HepG2 (cell line): ENCODE measurements at regions not wholly inside any gene's neighbourhood (a gene's known extent, or its start where the extent isn't known, plus 50 kb on each side); places are given as distances from the start of the nearest gene placed in this dataset.

Experiments used
- ATAC-seq: fragments of 200-7000 bp; cut with Tn5 transposase; 3 replicates; pipeline ENCODE4 v1.9.1; 2020; ENCODE audit warnings: mild to moderate bottlenecking, moderate library complexity
- BruUV-seq: library from RNA; stranded (reverse); fragments of 400-500 nt; replicated peaks from 2 replicates; lab custom pipeline; 2021; lab: Mats Ljungman, UMichigan
- CTCF ChIA-PET: fragments of 300-600 bp; formaldehyde crosslinking; extraction: SDS; loops from one replicate; lab custom pipeline; 2021; ENCODE audit warnings: low total read pairs, inconsistent platforms, low intra/inter-chr PET ratio; lab: Yijun Ruan, JAX
- POLR2A ChIA-PET: fragments of 350-600 bp; sonication (Branson Sonifier 250); formaldehyde crosslinking; loops from one replicate; lab custom pipeline; 2020; ENCODE audit warnings: antibody characterized with exemption, inconsistent platforms; lab: Yijun Ruan, JAX
- DNase-seq: peaks from one replicate; pipeline ENCODE4 v3.0.0-alpha.2; 2015; ENCODE audit warnings: low spot score
- FAIRE-seq: peaks from 3 replicates; lab custom pipeline; 2011; peaks lifted over from hg19 to GRCh38; lab: Jason Lieb, UNC
- H2AFZ ChIP-seq: one replicate; pipeline ENCODE4 v1.6.1; 2011; ENCODE audit warnings: low read length, inconsistent platforms
- H3K27ac ChIP-seq: fragments of 300-600 bp; 3 replicates; pipeline ENCODE4 v1.8.0; 2011; ENCODE audit warnings: mixed run types, mild to moderate bottlenecking, mixed read lengths, low read length, inconsistent platforms; ENCODE audit not compliant: insufficient read depth; ENCODE audit errors: extremely low read length
- H3K27me3 ChIP-seq, 2 experiments: fragments of 200-600 bp in 1 of 2; 2 replicates in 1 of 2; 3 replicates in 1 of 2; pipeline versions ENCODE4 v1.6.0 to v1.8.0; 2011; ENCODE audit warnings: low read length in 2 of 2, mild to moderate bottlenecking in 2 of 2, moderate library complexity in 2 of 2, inconsistent platforms in 1 of 2; ENCODE audit not compliant: insufficient read depth in 2 of 2, control insufficient read depth in 1 of 2
- H3K36me3 ChIP-seq, 2 experiments: fragments of 200-600 bp in 1 of 2; replicated peaks in 1 of 2; 2 replicates in 1 of 2; 3 replicates in 1 of 2; pipeline versions ENCODE4 v1.5.1 to v1.8.0; 2011; ENCODE audit warnings: low read length in 2 of 2, inconsistent platforms in 1 of 2; ENCODE audit not compliant: insufficient read depth in 2 of 2, control insufficient read depth in 1 of 2
- H3K4me1 ChIP-seq: 2 replicates; pipeline ENCODE4 v1.5.1; 2012; ENCODE audit warnings: low read length, inconsistent platforms; ENCODE audit not compliant: insufficient read depth
- H3K4me2 ChIP-seq: 2 replicates; pipeline ENCODE4 v1.6.0; 2011; ENCODE audit warnings: low read depth, low read length, inconsistent platforms
- H3K4me3 ChIP-seq, 3 experiments: fragments of 200-600 bp in 1 of 3; sonication (generic), shearing (Covaris generic) in 1 of 3; replicated peaks in 1 of 3; 2 replicates each; pipeline ENCODE4 v1.5.1; 2011 to 2016; ENCODE audit warnings: low read length in 3 of 3, inconsistent platforms in 2 of 3, low read depth in 2 of 3, mild to moderate bottlenecking in 2 of 3, control low read depth in 1 of 3, mixed read lengths in 1 of 3; ENCODE audit not compliant: insufficient read depth in 1 of 3
- H3K79me2 ChIP-seq: one replicate; pipeline ENCODE4 v1.6.1; 2011; ENCODE audit warnings: low read length, inconsistent platforms; ENCODE audit not compliant: insufficient read depth
- H3K9ac ChIP-seq: 2 replicates; pipeline ENCODE4 v1.6.0; 2011; ENCODE audit warnings: mild to moderate bottlenecking, low read depth, low read length, inconsistent platforms; ENCODE audit not compliant: insufficient read depth
- H3K9me3 ChIP-seq: 2 replicates; pipeline ENCODE4 v1.5.1; 2012; ENCODE audit warnings: mild to moderate bottlenecking, low read length
- H4K20me1 ChIP-seq: 2 replicates; pipeline ENCODE4 v1.6.0; 2011; ENCODE audit warnings: inconsistent platforms, mild to moderate bottlenecking, low read length, moderate library complexity; ENCODE audit not compliant: insufficient read depth
- GTF2F1 ChIP-seq: fragments of 150-350 bp; IDR thresholded peaks from 2 replicates; pipeline ENCODE4 v1.6.1; 2014; ENCODE audit warnings: low read length
- KDM1A ChIP-seq: IDR thresholded peaks from 2 replicates; pipeline ENCODE4 v1.6.1; 2016; ENCODE audit warnings: missing compliant biosample characterization
- MED13 ChIP-seq: sonication (generic); formaldehyde crosslinking; IDR thresholded peaks from 2 replicates; pipeline ENCODE4 v1.5.0; 2020; ENCODE audit warnings: missing genetic modification reagents
- MTF1 ChIP-seq: sonication (generic); formaldehyde crosslinking; IDR thresholded peaks from 2 replicates; pipeline ENCODE4 v1.5.0; 2020; ENCODE audit warnings: missing genetic modification reagents
- PAXIP1 ChIP-seq: sonication (generic); formaldehyde crosslinking; conservative IDR thresholded peaks from 2 replicates; pipeline ENCODE4 v1.4.0; 2020; ENCODE audit warnings: mild to moderate bottlenecking, missing genetic modification reagents, moderate library complexity
- SP4 ChIP-seq: sonication (generic); formaldehyde crosslinking; IDR thresholded peaks from 2 replicates; pipeline ENCODE4 v1.8.1; 2023; ENCODE audit warnings: mild to moderate bottlenecking, missing genetic modification reagents
- TEAD2 ChIP-seq: sonication (generic); formaldehyde crosslinking; IDR thresholded peaks from 2 replicates; pipeline ENCODE4 v1.9.0; 2021; ENCODE audit warnings: missing genetic modification reagents
- ZBTB42 ChIP-seq: sonication (generic); formaldehyde crosslinking; IDR thresholded peaks from 2 replicates; pipeline ENCODE4 v1.5.0; 2020; ENCODE audit warnings: mild to moderate bottlenecking, missing genetic modification reagents
- ZMAT5 ChIP-seq: sonication (generic); formaldehyde crosslinking; IDR thresholded peaks from 2 replicates; pipeline ENCODE4 v1.5.0; 2020; ENCODE audit warnings: mild to moderate bottlenecking, low read depth, missing genetic modification reagents, borderline replicate concordance
- ZNF382 ChIP-seq: sonication (generic); formaldehyde crosslinking; IDR thresholded peaks from 2 replicates; pipeline ENCODE4 v1.5.0; 2020; ENCODE audit warnings: missing genetic modification reagents, mild to moderate bottlenecking, borderline replicate concordance
- ZNF44 ChIP-seq: sonication (generic); formaldehyde crosslinking; IDR thresholded peaks from 2 replicates; pipeline ENCODE4 v1.5.1; 2020; ENCODE audit warnings: mild to moderate bottlenecking, missing genetic modification reagents
- ZNF841 ChIP-seq: sonication (generic); formaldehyde crosslinking; IDR thresholded peaks from 2 replicates; pipeline ENCODE4 v1.8.1; 2023; ENCODE audit warnings: missing genetic modification reagents, borderline replicate concordance
- whole genome bisulfite sequencing: methylation state at CpG from one replicate; pipeline ENCODE4 v1.1.6; 2017; ENCODE audit warnings: low lambda C conversion rate; 5-methylcytosine and 5-hydroxymethylcytosine counted together
- in situ Hi-C: cut with HindIII; loops from 2 replicates; pipeline ENCODE4 v1.10.0; 2017; ENCODE audit warnings: low pct_unique_long_range_greater_than_20kb; ENCODE audit not compliant: extremely low pct_ligation_motif_present
- intact Hi-C: fragments of 100-400 bp; cut with micrococcal nuclease; formaldehyde crosslinking; loops from one replicate; pipeline ENCODE4 v1.10.0; 2022; ENCODE audit not compliant: unreplicated experiment
- TF ChIP-seq, protein P1 (sequence below): sonication (generic); formaldehyde crosslinking; IDR thresholded peaks from 2 replicates; pipeline ENCODE4 v1.4.0; 2020; ENCODE audit warnings: mild to moderate bottlenecking, missing genetic modification reagents
- TF ChIP-seq, protein P2 (sequence below): IDR thresholded peaks from 2 replicates; pipeline ENCODE4 v1.4.0; 2020; ENCODE audit warnings: mild to moderate bottlenecking, missing genetic modification reagents

DNA sequence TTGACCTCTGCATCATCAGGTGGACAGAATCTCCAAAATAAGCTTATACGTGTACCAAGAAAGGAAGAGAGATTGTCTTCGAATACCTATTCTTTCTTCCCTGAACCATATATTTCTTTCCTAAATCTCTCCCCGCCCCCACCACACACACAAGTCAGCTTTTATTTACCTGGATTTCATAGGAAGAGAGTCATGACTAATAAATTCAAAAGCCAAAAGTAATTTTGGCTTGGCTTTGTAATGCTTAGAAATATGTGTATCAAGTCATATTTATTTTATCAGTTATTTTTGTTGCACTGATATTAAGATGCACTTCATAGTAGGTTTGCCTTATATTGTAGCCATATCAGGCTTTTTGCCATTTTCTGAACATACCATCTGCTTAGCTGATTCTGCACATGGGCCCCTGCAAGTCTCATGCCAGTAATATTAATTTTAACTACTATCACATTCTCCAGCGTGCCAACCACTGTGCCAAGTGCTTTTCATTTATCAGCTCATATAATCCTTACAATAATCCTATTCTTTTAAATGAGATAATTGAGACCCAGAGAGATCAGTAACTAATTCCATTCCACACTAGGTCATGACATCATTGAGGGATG lies 1405.3 kb upstream of the NUDT12 start:
- intact Hi-C loops (no loop called here), in situ Hi-C loops (no loop called here)
- no TSS peak for BruUV-seq
- Histone ChIP-seq H3K4me3 (no peak overlapping the region), H2AFZ (no peak overlapping the region), H3K4me2 (no peak overlapping the region), H3K9ac (no peak overlapping the region), H3K27me3 (no peaks in the 10 kb centered on the region), H3K4me1 (no peaks in the 10 kb centered on the region), H4K20me1 (no peaks in the 10 kb centered on the region), H3K36me3 (no peaks in the 10 kb centered on the region), H3K9me3 (no peaks in the 10 kb centered on the region), H3K27ac (no peak overlapping the region), H3K79me2 (no peaks in the 10 kb centered on the region)
- ChIA-PET CTCF (no interaction called here), POLR2A (no interaction called here)
- 20% methylated on average over 4 of the region's 4 CpGs for WGBS
- ATAC-seq (no peak), FAIRE-seq (no peak), DNase-seq (no peak)
- TF ChIP-seq ZBTB42 (no peak), KDM1A (no peak), PAXIP1 (CRISPR knock-in tag) (no peak), GTF2F1 (no peak), TEAD2 (CRISPR knock-in tag) (no peak), ZMAT5 (CRISPR knock-in tag) (no peak), MED13 (CRISPR knock-in tag) (no peak), ZNF382 (CRISPR knock-in tag) (no peak), ZNF44 (no peak), SP4 (no peak), ZNF841 (CRISPR knock-in tag) (no peak), MTF1 (no peak)
- TF ChIP-seq, protein P1, sequence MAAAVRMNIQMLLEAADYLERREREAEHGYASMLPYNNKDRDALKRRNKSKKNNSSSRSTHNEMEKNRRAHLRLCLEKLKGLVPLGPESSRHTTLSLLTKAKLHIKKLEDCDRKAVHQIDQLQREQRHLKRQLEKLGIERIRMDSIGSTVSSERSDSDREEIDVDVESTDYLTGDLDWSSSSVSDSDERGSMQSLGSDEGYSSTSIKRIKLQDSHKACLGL, result no peak
- TF ChIP-seq, protein P2, sequence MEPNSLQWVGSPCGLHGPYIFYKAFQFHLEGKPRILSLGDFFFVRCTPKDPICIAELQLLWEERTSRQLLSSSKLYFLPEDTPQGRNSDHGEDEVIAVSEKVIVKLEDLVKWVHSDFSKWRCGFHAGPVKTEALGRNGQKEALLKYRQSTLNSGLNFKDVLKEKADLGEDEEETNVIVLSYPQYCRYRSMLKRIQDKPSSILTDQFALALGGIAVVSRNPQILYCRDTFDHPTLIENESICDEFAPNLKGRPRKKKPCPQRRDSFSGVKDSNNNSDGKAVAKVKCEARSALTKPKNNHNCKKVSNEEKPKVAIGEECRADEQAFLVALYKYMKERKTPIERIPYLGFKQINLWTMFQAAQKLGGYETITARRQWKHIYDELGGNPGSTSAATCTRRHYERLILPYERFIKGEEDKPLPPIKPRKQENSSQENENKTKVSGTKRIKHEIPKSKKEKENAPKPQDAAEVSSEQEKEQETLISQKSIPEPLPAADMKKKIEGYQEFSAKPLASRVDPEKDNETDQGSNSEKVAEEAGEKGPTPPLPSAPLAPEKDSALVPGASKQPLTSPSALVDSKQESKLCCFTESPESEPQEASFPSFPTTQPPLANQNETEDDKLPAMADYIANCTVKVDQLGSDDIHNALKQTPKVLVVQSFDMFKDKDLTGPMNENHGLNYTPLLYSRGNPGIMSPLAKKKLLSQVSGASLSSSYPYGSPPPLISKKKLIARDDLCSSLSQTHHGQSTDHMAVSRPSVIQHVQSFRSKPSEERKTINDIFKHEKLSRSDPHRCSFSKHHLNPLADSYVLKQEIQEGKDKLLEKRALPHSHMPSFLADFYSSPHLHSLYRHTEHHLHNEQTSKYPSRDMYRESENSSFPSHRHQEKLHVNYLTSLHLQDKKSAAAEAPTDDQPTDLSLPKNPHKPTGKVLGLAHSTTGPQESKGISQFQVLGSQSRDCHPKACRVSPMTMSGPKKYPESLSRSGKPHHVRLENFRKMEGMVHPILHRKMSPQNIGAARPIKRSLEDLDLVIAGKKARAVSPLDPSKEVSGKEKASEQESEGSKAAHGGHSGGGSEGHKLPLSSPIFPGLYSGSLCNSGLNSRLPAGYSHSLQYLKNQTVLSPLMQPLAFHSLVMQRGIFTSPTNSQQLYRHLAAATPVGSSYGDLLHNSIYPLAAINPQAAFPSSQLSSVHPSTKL (CRISPR knock-in tag), result no peak
